ENCODE measurements at regions not wholly inside any gene's neighbourhood (a gene's known extent, or its start where the extent isn't known, plus 50 kb on each side); places are given as distances from the start of the nearest gene placed in this dataset.

DNA sequence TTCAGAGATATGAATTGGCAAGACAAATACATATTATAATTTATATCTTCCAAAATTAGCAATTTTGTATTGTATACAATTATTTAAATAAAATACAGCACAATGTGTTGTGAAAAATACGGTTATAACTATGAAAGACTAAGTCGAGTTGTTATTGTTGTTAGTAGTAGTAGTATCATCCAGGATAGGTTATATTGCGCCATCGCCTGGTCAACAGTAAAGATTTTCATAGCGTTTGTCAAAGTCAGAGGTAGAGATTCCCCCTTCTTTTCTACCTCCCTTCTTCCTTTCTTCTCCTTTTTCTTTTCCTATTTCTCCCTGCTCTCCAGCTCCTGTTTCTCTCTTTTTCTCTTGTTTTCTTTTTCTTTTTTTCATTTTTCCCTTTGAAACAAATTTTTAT is 499.1 kb upstream of the EPHA5 start:
- TF ChIP-seq SP1 (IDR thresholded peaks at IDR 0.05) (no peak), SP1 (CRISPR knock-in tag; IDR thresholded peaks at IDR 0.05) (no peak), CCAR2 (optimal IDR thresholded peaks at IDR 0.05; ENCODE audit: low read depth, low read length) (no peak), SMAD3 (CRISPR knock-in tag; IDR thresholded peaks at IDR 0.05) (no peak), ZZZ3 (CRISPR knock-in tag; IDR thresholded peaks at IDR 0.05; ENCODE audit: borderline replicate concordance) (no peak), CHD4 (IDR thresholded peaks at IDR 0.05; ENCODE audit: borderline replicate concordance, low read length) (no peak), ZNF773 (CRISPR knock-in tag; IDR thresholded peaks at IDR 0.05; ENCODE audit: borderline replicate concordance) (no peak), POLR2A (IDR thresholded peaks at IDR 0.05; ENCODE audit: insufficient read depth in 1 of 2, low read depth in 2 of 2, low read length in 2 of 2) (no peak), MED8 (CRISPR knock-in tag; IDR thresholded peaks at IDR 0.05; ENCODE audit: insufficient replicate concordance) (no peak), ZBTB1 (CRISPR knock-in tag; IDR thresholded peaks at IDR 0.05; ENCODE audit: borderline replicate concordance) (no peak), REST (IDR thresholded peaks at IDR 0.05; ENCODE audit: borderline replicate concordance in 1 of 2, low read depth in 1 of 2, low read length in 2 of 2) (no peak), KLF13 (CRISPR knock-in tag; IDR thresholded peaks at IDR 0.05) (no peak), NBN (conservative IDR thresholded peaks at IDR 0.05) (no peak)

Data from HepG2 (cell line).